Spleen (tissue), 11 donors: ENCODE measurements at regions not wholly inside any gene's neighbourhood (a gene's known extent, or its start where the extent isn't known, plus 50 kb on each side); places are given as distances from the start of the nearest gene placed in this dataset.

Source experiments
- DNase-seq: peaks from one replicate; pipeline ENCODE4 v3.0.0-alpha.2; 2020
- H3K27ac ChIP-seq, 8 donors: fragments of 200-600 bp; sonication (generic) in 7 of 8; 1 replicate in 4 of 8; 2 replicates in 4 of 8; pipeline versions ENCODE4 v1.5.0 to v1.8.0; 2016 to 2021; ENCODE audit warnings: inconsistent platforms in 4 of 8, mild to moderate bottlenecking in 4 of 8, moderate library complexity in 1 of 8
- H3K27me3 ChIP-seq, 7 donors: fragments of 200-600 bp; sonication (generic) in 6 of 7; replicated peaks in 1 of 7; 1 replicate in 4 of 7; 2 replicates in 3 of 7; pipeline versions ENCODE4 v1.5.0 to v1.8.0; 2016 to 2021; ENCODE audit warnings: inconsistent platforms in 3 of 7, mild to moderate bottlenecking in 1 of 7
- H3K36me3 ChIP-seq, 6 donors: fragments of 200-600 bp; sonication (generic) in 5 of 6; 1 replicate in 4 of 6; 2 replicates in 2 of 6; pipeline versions ENCODE4 v1.5.0 to v1.8.0; 2016 to 2021; ENCODE audit warnings: inconsistent platforms in 2 of 6
- H3K4me1 ChIP-seq, 6 donors: fragments of 200-600 bp; sonication (generic) in 5 of 6; 1 replicate in 3 of 6; 2 replicates in 3 of 6; pipeline versions ENCODE4 v1.5.0 to v1.8.0; 2016 to 2021; ENCODE audit warnings: inconsistent platforms in 3 of 6
- H3K4me3 ChIP-seq, 8 donors: fragments of 200-600 bp; sonication (generic) in 7 of 8; 1 replicate in 4 of 8; 2 replicates in 4 of 8; pipeline versions ENCODE4 v1.5.0 to v1.8.0; 2016 to 2021; ENCODE audit warnings: inconsistent platforms in 4 of 8, mild to moderate bottlenecking in 4 of 8, moderate library complexity in 2 of 8
- H3K9me3 ChIP-seq, 8 donors: fragments of 200-600 bp; sonication (generic) in 7 of 8; 1 replicate in 4 of 8; 2 replicates in 4 of 8; pipeline versions ENCODE4 v1.5.0 to v1.8.0; 2016 to 2021; ENCODE audit warnings: inconsistent platforms in 4 of 8
- CTCF ChIP-seq, 11 experiments: fragments of 200-600 bp in 7 of 11; fragments of 450-650 bp in 4 of 11; sonication (generic) in 4 of 11; IDR thresholded peaks in 8 of 11; conservative IDR thresholded peaks in 3 of 11; 1 replicate in 7 of 11; 2 replicates in 4 of 11; pipeline versions ENCODE4 v1.4.0 to v1.8.0; 2016 to 2021; ENCODE audit warnings: antibody characterized with exemption in 11 of 11, inconsistent platforms in 4 of 11, mild to moderate bottlenecking in 1 of 11
- POLR2A ChIP-seq, 3 donors: fragments of 450-650 bp; IDR thresholded peaks; one replicate each; pipeline ENCODE4 v1.5.1; 2017; ENCODE audit warnings: antibody characterized with exemption in 3 of 3, mild to moderate bottlenecking in 1 of 3
- POLR2AphosphoS5 ChIP-seq, 3 donors: sonication (generic); formaldehyde crosslinking; IDR thresholded peaks; one replicate each; pipeline ENCODE4 v1.5.1; 2017; ENCODE audit warnings: antibody characterized with exemption in 3 of 3
- WGBS, 5 donors: extraction: QIAGEN DNeasy Blood & Tissue Kit in 3 of 5; methylation state at CpG; one replicate each; pipeline versions ENCODE4 v1.1.5 to v1.1.7; 2013 to 2018; 5-methylcytosine and 5-hydroxymethylcytosine counted together
- intact Hi-C: fragments of 100-400 bp; cut with DNase I; formaldehyde crosslinking; loops from one replicate; pipeline ENCODE4 v1.15.0; 2023; ENCODE audit warnings: low total_unique reads
- donor health status: healthy with polysubstance abuse.
- donor health status: DM: no; HTN: no; CAD: no; lungs with moderate emphysema.
- donor health status: DM: no; HTN: no; CAD: no.
- donor health status: Bipolar disorder and iron deficiency.
- donor health status: healthy.
- donor health status: DM: no; HTN: no; CAD: no.
- donor health status: DM: yes; HTN: yes; CAD: no.

- peaks cover 0 to 8% (median 0%) of the 10 kb centered on the region in 7 donors for H3K27me3 ChIP-seq
- no peaks in the 10 kb centered on the region for H3K4me1 ChIP-seq
- no peak overlapping the region for H3K4me3 ChIP-seq
- no peaks in the 10 kb centered on the region for H3K36me3 ChIP-seq
- intact Hi-C loops, result no loop called here
- 58 to 71% (median 67%) methylated on average over 6 of the region's 6 CpGs for whole genome bisulfite sequencing, 5 donors
- no peak for TF ChIP-seq POLR2A (IDR thresholded peaks at IDR 0.05)
- TF ChIP-seq POLR2AphosphoS5 (IDR thresholded peaks at IDR 0.05), result no peak
- TF ChIP-seq CTCF (IDR thresholded peaks at IDR 0.05 in 8 of 11, conservative IDR thresholded peaks at IDR 0.05 in 3 of 11), result no peak
- no peaks in the 10 kb centered on the region for H3K9me3 ChIP-seq
- no peak for DNase-seq
- H3K27ac ChIP-seq, result no peak overlapping the region
Observed at GRCh38 chr3:43966126-43966525, 275.4 kb downstream of the ABHD5 start.

- H3K27me3 ChIP-seq, result peaks cover 0 to 8% (median 0%) of the 10 kb centered on the region in 7 donors
- TF ChIP-seq POLR2A (IDR thresholded peaks at IDR 0.05) (no peak), CTCF (IDR thresholded peaks at IDR 0.05 in 8 of 11, conservative IDR thresholded peaks at IDR 0.05 in 3 of 11) (no peak), POLR2AphosphoS5 (IDR thresholded peaks at IDR 0.05) (no peak)
- no peaks in the 10 kb centered on the region for H3K36me3 ChIP-seq
- DNase-seq, result no peak
- H3K4me3 ChIP-seq, result no peak overlapping the region
- WGBS, 5 donors, result 85 to 92% (median 86%) methylated on average over 3 of the region's 3 CpGs
- intact Hi-C loops, result no loop called here
- no peak overlapping the region for H3K27ac ChIP-seq
- H3K9me3 ChIP-seq, result no peaks in the 10 kb centered on the region
- H3K4me1 ChIP-seq, result no peaks in the 10 kb centered on the region
Observed at GRCh38 chr3:43966530-43966929, 275.2 kb upstream of the TOPAZ1 start.

GRCh38 chr3:43968465-43968864 is 273.2 kb upstream of the TOPAZ1 start:
- 43 to 59% (median 55%) methylated on average over 5 of the region's 5 CpGs for WGBS, 5 donors
- H3K27ac ChIP-seq, result no peak overlapping the region
- intact Hi-C loops, result no loop called here
- H3K27me3 ChIP-seq, result peaks cover 0 to 8% (median 0%) of the 10 kb centered on the region in 7 donors
- no peak overlapping the region for H3K4me3 ChIP-seq
- H3K36me3 ChIP-seq, result no peaks in the 10 kb centered on the region
- TF ChIP-seq POLR2A (IDR thresholded peaks at IDR 0.05) (no peak), CTCF (IDR thresholded peaks at IDR 0.05 in 8 of 11, conservative IDR thresholded peaks at IDR 0.05 in 3 of 11) (no peak), POLR2AphosphoS5 (IDR thresholded peaks at IDR 0.05) (no peak)
- no peaks in the 10 kb centered on the region for H3K4me1 ChIP-seq
- H3K9me3 ChIP-seq, result no peaks in the 10 kb centered on the region
- no peak for DNase-seq

- DNase-seq, result no peak
- H3K9me3 ChIP-seq, result no peaks in the 10 kb centered on the region
- intact Hi-C loops, result no loop called here
- no peaks in the 10 kb centered on the region for H3K4me1 ChIP-seq
- peaks cover 0 to 8% (median 0%) of the 10 kb centered on the region in 7 donors for H3K27me3 ChIP-seq
- no peak overlapping the region for H3K4me3 ChIP-seq
- no peak for TF ChIP-seq POLR2AphosphoS5 (IDR thresholded peaks at IDR 0.05)
- no peak for TF ChIP-seq CTCF (IDR thresholded peaks at IDR 0.05 in 8 of 11, conservative IDR thresholded peaks at IDR 0.05 in 3 of 11)
- TF ChIP-seq POLR2A (IDR thresholded peaks at IDR 0.05), result no peak
- H3K27ac ChIP-seq, result no peak overlapping the region
- no peaks in the 10 kb centered on the region for H3K36me3 ChIP-seq
- WGBS, 5 donors, result 78 to 94% (median 87%) methylated on average over 4 of the region's 4 CpGs
Observed at GRCh38 chr3:43969944-43970343, 271.7 kb upstream of the TOPAZ1 start.
